WTC11 (cell line): ENCODE measurements at regions not wholly inside any gene's neighbourhood (a gene's known extent, or its start where the extent isn't known, plus 50 kb on each side); places are given as distances from the start of the nearest gene placed in this dataset.

Source experiments
- CREB1 ChIP-seq: sonication (generic); formaldehyde crosslinking; IDR thresholded peaks from 2 replicates; pipeline ENCODE4 v1.8.0; 2023; ENCODE audit warnings: mild to moderate bottlenecking, missing genetic modification reagents
- ESRRA ChIP-seq: sonication (generic); formaldehyde crosslinking; IDR thresholded peaks from 2 replicates; pipeline ENCODE4 v1.8.1; 2022; ENCODE audit warnings: mild to moderate bottlenecking, missing genetic modification reagents, borderline replicate concordance
- FOXJ3 ChIP-seq: sonication (generic); formaldehyde crosslinking; IDR thresholded peaks from 2 replicates; pipeline ENCODE4 v1.9.0; 2021; ENCODE audit warnings: missing genetic modification reagents, mild to moderate bottlenecking, borderline replicate concordance
- NFATC4 ChIP-seq: fragments of 250-450 bp; sonication (Bioruptor Pico); IDR thresholded peaks from 2 replicates; pipeline ENCODE4 v1.9.0; 2021; ENCODE audit warnings: mild to moderate bottlenecking
- TEAD1 ChIP-seq: sonication (generic); formaldehyde crosslinking; IDR thresholded peaks from 2 replicates; pipeline ENCODE4 v1.8.0; 2022; ENCODE audit warnings: mild to moderate bottlenecking, missing genetic modification reagents
- ZNF219 ChIP-seq: sonication (generic); formaldehyde crosslinking; IDR thresholded peaks from 2 replicates; pipeline ENCODE4 v1.8.0; 2023; ENCODE audit warnings: missing genetic modification reagents, mild to moderate bottlenecking, borderline replicate concordance
- ZNF396 ChIP-seq: fragments of 250-450 bp; sonication (Bioruptor Pico); IDR thresholded peaks from 2 replicates; pipeline ENCODE4 v1.8.0; 2021; ENCODE audit warnings: mild to moderate bottlenecking, moderate library complexity, borderline replicate concordance
- TF ChIP-seq, protein P1 (sequence below): sonication (generic); formaldehyde crosslinking; IDR thresholded peaks from 2 replicates; pipeline ENCODE4 v1.8.1; 2022; ENCODE audit warnings: missing genetic modification reagents, borderline replicate concordance
- TF ChIP-seq, protein P2 (sequence below): fragments of 250-450 bp; sonication (Bioruptor Pico); IDR thresholded peaks from 2 replicates; pipeline ENCODE4 v1.8.0; 2021; ENCODE audit warnings: mild to moderate bottlenecking
- TF ChIP-seq, protein P3 (sequence below): fragments of 250-450 bp; sonication (Bioruptor Pico); IDR thresholded peaks from 2 replicates; pipeline ENCODE4 v1.9.0; 2021; ENCODE audit warnings: mild to moderate bottlenecking, borderline replicate concordance
- TF ChIP-seq, protein P4 (sequence below): fragments of 250-450 bp; sonication (Bioruptor Pico); IDR thresholded peaks from 2 replicates; pipeline ENCODE4 v1.9.0; 2021; ENCODE audit warnings: mild to moderate bottlenecking
- TF ChIP-seq, protein P5 (sequence below): sonication (generic); formaldehyde crosslinking; IDR thresholded peaks from 2 replicates; pipeline ENCODE4 v1.8.0; 2023; ENCODE audit warnings: missing genetic modification reagents, mild to moderate bottlenecking, borderline replicate concordance
- TF ChIP-seq, protein P6 (sequence below): fragments of 250-450 bp; sonication (Bioruptor Pico); IDR thresholded peaks from 2 replicates; pipeline ENCODE4 v1.9.0; 2021; ENCODE audit warnings: mild to moderate bottlenecking

DNA sequence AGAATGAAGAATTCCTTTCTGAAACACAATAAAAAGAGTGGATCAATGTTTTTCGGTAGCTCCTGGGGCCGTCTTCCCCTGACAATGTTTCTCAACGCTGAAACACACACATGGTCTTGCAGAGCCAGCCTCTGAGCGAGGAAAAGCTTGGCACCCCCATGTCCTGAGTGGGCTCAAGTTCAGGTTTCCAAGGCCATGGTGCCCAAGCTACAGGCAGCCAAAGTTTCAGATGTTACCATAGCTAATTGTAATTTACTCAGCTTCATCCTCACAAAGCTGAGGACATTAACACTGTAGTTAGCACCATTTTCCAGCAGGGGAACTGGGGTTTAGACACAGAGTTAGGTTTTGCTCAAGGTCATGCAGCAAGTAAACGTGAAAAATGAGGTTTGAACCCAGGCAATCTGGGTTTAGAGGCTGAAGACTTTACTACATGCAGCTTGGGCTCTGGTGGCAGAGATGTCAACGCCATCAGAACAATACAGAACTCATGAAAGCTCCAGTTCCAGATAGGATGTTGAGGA lies 199.1 kb downstream of the TJP1 start (continued):
- TF ChIP-seq NFATC4 (CRISPR knock-in tag) (no peak), CREB1 (CRISPR knock-in tag) (no peak), FOXJ3 (CRISPR knock-in tag) (no peak), ZNF219 (CRISPR knock-in tag) (no peak), ZNF396 (CRISPR knock-in tag) (no peak), TEAD1 (CRISPR knock-in tag) (no peak), ESRRA (CRISPR knock-in tag) (no peak)
- TF ChIP-seq, protein P1, sequence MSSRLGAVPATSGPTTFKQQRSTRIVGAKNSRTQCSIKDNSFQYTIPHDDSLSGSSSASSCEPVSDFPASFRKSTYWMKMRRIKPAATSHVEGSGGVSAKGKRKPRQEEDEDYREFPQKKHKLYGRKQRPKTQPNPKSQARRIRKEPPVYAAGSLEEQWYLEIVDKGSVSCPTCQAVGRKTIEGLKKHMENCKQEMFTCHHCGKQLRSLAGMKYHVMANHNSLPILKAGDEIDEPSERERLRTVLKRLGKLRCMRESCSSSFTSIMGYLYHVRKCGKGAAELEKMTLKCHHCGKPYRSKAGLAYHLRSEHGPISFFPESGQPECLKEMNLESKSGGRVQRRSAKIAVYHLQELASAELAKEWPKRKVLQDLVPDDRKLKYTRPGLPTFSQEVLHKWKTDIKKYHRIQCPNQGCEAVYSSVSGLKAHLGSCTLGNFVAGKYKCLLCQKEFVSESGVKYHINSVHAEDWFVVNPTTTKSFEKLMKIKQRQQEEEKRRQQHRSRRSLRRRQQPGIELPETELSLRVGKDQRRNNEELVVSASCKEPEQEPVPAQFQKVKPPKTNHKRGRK (CRISPR knock-in tag), result no peak
- TF ChIP-seq, protein P2, sequence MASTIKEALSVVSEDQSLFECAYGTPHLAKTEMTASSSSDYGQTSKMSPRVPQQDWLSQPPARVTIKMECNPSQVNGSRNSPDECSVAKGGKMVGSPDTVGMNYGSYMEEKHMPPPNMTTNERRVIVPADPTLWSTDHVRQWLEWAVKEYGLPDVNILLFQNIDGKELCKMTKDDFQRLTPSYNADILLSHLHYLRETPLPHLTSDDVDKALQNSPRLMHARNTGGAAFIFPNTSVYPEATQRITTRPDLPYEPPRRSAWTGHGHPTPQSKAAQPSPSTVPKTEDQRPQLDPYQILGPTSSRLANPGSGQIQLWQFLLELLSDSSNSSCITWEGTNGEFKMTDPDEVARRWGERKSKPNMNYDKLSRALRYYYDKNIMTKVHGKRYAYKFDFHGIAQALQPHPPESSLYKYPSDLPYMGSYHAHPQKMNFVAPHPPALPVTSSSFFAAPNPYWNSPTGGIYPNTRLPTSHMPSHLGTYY (CRISPR knock-in tag), result no peak
- TF ChIP-seq, protein P3, sequence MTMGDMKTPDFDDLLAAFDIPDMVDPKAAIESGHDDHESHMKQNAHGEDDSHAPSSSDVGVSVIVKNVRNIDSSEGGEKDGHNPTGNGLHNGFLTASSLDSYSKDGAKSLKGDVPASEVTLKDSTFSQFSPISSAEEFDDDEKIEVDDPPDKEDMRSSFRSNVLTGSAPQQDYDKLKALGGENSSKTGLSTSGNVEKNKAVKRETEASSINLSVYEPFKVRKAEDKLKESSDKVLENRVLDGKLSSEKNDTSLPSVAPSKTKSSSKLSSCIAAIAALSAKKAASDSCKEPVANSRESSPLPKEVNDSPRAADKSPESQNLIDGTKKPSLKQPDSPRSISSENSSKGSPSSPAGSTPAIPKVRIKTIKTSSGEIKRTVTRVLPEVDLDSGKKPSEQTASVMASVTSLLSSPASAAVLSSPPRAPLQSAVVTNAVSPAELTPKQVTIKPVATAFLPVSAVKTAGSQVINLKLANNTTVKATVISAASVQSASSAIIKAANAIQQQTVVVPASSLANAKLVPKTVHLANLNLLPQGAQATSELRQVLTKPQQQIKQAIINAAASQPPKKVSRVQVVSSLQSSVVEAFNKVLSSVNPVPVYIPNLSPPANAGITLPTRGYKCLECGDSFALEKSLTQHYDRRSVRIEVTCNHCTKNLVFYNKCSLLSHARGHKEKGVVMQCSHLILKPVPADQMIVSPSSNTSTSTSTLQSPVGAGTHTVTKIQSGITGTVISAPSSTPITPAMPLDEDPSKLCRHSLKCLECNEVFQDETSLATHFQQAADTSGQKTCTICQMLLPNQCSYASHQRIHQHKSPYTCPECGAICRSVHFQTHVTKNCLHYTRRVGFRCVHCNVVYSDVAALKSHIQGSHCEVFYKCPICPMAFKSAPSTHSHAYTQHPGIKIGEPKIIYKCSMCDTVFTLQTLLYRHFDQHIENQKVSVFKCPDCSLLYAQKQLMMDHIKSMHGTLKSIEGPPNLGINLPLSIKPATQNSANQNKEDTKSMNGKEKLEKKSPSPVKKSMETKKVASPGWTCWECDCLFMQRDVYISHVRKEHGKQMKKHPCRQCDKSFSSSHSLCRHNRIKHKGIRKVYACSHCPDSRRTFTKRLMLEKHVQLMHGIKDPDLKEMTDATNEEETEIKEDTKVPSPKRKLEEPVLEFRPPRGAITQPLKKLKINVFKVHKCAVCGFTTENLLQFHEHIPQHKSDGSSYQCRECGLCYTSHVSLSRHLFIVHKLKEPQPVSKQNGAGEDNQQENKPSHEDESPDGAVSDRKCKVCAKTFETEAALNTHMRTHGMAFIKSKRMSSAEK (CRISPR knock-in tag), result no peak
- TF ChIP-seq, protein P4, sequence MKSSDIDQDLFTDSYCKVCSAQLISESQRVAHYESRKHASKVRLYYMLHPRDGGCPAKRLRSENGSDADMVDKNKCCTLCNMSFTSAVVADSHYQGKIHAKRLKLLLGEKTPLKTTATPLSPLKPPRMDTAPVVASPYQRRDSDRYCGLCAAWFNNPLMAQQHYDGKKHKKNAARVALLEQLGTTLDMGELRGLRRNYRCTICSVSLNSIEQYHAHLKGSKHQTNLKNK (CRISPR knock-in tag), result no peak
- TF ChIP-seq, protein P5, sequence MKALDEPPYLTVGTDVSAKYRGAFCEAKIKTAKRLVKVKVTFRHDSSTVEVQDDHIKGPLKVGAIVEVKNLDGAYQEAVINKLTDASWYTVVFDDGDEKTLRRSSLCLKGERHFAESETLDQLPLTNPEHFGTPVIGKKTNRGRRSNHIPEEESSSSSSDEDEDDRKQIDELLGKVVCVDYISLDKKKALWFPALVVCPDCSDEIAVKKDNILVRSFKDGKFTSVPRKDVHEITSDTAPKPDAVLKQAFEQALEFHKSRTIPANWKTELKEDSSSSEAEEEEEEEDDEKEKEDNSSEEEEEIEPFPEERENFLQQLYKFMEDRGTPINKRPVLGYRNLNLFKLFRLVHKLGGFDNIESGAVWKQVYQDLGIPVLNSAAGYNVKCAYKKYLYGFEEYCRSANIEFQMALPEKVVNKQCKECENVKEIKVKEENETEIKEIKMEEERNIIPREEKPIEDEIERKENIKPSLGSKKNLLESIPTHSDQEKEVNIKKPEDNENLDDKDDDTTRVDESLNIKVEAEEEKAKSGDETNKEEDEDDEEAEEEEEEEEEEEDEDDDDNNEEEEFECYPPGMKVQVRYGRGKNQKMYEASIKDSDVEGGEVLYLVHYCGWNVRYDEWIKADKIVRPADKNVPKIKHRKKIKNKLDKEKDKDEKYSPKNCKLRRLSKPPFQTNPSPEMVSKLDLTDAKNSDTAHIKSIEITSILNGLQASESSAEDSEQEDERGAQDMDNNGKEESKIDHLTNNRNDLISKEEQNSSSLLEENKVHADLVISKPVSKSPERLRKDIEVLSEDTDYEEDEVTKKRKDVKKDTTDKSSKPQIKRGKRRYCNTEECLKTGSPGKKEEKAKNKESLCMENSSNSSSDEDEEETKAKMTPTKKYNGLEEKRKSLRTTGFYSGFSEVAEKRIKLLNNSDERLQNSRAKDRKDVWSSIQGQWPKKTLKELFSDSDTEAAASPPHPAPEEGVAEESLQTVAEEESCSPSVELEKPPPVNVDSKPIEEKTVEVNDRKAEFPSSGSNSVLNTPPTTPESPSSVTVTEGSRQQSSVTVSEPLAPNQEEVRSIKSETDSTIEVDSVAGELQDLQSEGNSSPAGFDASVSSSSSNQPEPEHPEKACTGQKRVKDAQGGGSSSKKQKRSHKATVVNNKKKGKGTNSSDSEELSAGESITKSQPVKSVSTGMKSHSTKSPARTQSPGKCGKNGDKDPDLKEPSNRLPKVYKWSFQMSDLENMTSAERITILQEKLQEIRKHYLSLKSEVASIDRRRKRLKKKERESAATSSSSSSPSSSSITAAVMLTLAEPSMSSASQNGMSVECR (CRISPR knock-in tag), result no peak
- TF ChIP-seq, protein P6, sequence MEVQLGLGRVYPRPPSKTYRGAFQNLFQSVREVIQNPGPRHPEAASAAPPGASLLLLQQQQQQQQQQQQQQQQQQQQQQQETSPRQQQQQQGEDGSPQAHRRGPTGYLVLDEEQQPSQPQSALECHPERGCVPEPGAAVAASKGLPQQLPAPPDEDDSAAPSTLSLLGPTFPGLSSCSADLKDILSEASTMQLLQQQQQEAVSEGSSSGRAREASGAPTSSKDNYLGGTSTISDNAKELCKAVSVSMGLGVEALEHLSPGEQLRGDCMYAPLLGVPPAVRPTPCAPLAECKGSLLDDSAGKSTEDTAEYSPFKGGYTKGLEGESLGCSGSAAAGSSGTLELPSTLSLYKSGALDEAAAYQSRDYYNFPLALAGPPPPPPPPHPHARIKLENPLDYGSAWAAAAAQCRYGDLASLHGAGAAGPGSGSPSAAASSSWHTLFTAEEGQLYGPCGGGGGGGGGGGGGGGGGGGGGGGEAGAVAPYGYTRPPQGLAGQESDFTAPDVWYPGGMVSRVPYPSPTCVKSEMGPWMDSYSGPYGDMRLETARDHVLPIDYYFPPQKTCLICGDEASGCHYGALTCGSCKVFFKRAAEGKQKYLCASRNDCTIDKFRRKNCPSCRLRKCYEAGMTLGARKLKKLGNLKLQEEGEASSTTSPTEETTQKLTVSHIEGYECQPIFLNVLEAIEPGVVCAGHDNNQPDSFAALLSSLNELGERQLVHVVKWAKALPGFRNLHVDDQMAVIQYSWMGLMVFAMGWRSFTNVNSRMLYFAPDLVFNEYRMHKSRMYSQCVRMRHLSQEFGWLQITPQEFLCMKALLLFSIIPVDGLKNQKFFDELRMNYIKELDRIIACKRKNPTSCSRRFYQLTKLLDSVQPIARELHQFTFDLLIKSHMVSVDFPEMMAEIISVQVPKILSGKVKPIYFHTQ (CRISPR knock-in tag), result no peak
- TF ChIP-seq, all 79 proteins: peak for 0
